ENCODE measurements at regions not wholly inside any gene's neighbourhood (a gene's known extent, or its start where the extent isn't known, plus 50 kb on each side); places are given as distances from the start of the nearest gene placed in this dataset.

DNA sequence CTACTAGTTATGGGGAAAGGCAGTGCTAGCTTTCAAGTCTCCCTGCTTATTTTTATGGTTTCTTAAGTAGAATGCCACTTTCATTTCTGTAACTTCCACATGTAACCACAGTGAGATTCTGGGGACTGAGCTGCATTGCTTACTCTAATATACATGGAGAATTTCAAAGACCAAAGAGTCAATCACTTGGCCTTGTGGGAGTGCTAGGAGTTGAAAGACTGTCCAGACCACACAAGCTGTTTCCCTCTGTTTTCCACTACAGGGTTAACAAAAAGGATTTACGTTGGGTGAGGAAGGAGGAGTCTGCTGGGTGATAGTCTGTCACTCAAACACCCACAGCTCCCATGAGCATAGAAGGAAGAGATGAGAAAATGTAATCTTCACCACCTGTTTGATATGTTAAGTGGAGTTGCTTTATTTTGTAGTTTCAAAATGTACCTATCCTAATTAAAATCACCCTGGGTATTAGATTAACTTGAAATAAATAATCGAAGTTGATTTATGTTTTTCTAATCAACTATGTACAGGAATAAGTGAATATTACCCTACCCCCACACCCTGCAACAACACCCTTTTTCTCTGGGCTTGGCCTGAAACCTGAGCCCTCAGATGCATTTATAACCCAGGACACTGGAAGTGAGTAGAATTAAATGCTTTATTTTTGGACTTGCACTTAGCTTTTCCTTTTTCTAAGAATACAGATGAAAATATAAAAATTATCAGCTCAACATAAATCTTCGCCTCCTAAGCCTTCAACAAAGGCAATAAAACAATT lies 225.8 kb upstream of the SLC10A2 start:
- peaks cover 0 to 6% (median 2%) of the 10 kb centered on the region in 5 donors for H3K9me3 ChIP-seq (ENCODE audit: control insufficient read depth in 5 of 5, low read length in 5 of 5)
- no peak overlapping the region for H3K9ac ChIP-seq (ENCODE audit: low read length in 5 of 5)
- H3K4me3 ChIP-seq (ENCODE audit: low read depth in 1 of 5, low read length in 5 of 5): no peak overlapping the region
- H3K36me3 ChIP-seq (ENCODE audit: control insufficient read depth in 5 of 5, insufficient read depth in 5 of 5, low read length in 5 of 5): no peaks in the 10 kb centered on the region
- no peaks in the 10 kb centered on the region for H3K4me1 ChIP-seq (ENCODE audit: control insufficient read depth in 5 of 5, insufficient read depth in 5 of 5, low read length in 5 of 5)
- no peaks in the 10 kb centered on the region for H3K27me3 ChIP-seq (ENCODE audit: control insufficient read depth in 5 of 5, insufficient read depth in 4 of 5, low read length in 5 of 5)
- no peak overlapping the region for H3K27ac ChIP-seq (ENCODE audit: low read depth, low read length)

- peaks cover 0 to 2% (median 0%) of the 10 kb centered on the region in 5 donors for H3K9me3 ChIP-seq (ENCODE audit: control insufficient read depth in 5 of 5, low read length in 5 of 5)
- H3K36me3 ChIP-seq (ENCODE audit: control insufficient read depth in 5 of 5, insufficient read depth in 5 of 5, low read length in 5 of 5): no peaks in the 10 kb centered on the region
- H3K4me3 ChIP-seq (ENCODE audit: low read depth in 1 of 5, low read length in 5 of 5): no peak overlapping the region
- H3K27ac ChIP-seq (ENCODE audit: low read depth, low read length): no peak overlapping the region
- no peaks in the 10 kb centered on the region for H3K27me3 ChIP-seq (ENCODE audit: control insufficient read depth in 5 of 5, insufficient read depth in 4 of 5, low read length in 5 of 5)
- no peaks in the 10 kb centered on the region for H3K4me1 ChIP-seq (ENCODE audit: control insufficient read depth in 5 of 5, insufficient read depth in 5 of 5, low read length in 5 of 5)
- H3K9ac ChIP-seq (ENCODE audit: low read length in 5 of 5): no peak overlapping the region
Observed at GRCh38 chr13:103291226-103291625, 225.0 kb upstream of the SLC10A2 start.

GRCh38 chr13:103289681-103290080 lies 223.5 kb upstream of the SLC10A2 start:
- Histone ChIP-seq H3K4me1 (ENCODE audit: control insufficient read depth in 5 of 5, insufficient read depth in 5 of 5, low read length in 5 of 5) (peaks cover 0 to 1% (median 0%) of the 10 kb centered on the region in 5 donors), H3K9ac (ENCODE audit: low read length in 5 of 5) (no peak overlapping the region), H3K9me3 (ENCODE audit: control insufficient read depth in 5 of 5, low read length in 5 of 5) (no peaks in the 10 kb centered on the region), H3K27ac (ENCODE audit: low read depth, low read length) (no peak overlapping the region), H3K36me3 (ENCODE audit: control insufficient read depth in 5 of 5, insufficient read depth in 5 of 5, low read length in 5 of 5) (no peaks in the 10 kb centered on the region), H3K27me3 (ENCODE audit: control insufficient read depth in 5 of 5, insufficient read depth in 4 of 5, low read length in 5 of 5) (no peaks in the 10 kb centered on the region), H3K4me3 (ENCODE audit: low read depth in 1 of 5, low read length in 5 of 5) (no peak overlapping the region)

GRCh38 chr13:103288114-103288513 lies 221.9 kb upstream of the SLC10A2 start:
- Histone ChIP-seq H3K9me3 (ENCODE audit: control insufficient read depth in 5 of 5, low read length in 5 of 5) (no peaks in the 10 kb centered on the region), H3K4me1 (ENCODE audit: control insufficient read depth in 5 of 5, insufficient read depth in 5 of 5, low read length in 5 of 5) (peaks cover 0 to 16% (median 2%) of the 10 kb centered on the region in 5 donors), H3K9ac (ENCODE audit: low read length in 5 of 5) (no peak overlapping the region), H3K27ac (ENCODE audit: low read depth, low read length) (no peak overlapping the region), H3K4me3 (ENCODE audit: low read depth in 1 of 5, low read length in 5 of 5) (no peak overlapping the region), H3K27me3 (ENCODE audit: control insufficient read depth in 5 of 5, insufficient read depth in 4 of 5, low read length in 5 of 5) (no peaks in the 10 kb centered on the region), H3K36me3 (ENCODE audit: control insufficient read depth in 5 of 5, insufficient read depth in 5 of 5, low read length in 5 of 5) (no peaks in the 10 kb centered on the region)

DNA sequence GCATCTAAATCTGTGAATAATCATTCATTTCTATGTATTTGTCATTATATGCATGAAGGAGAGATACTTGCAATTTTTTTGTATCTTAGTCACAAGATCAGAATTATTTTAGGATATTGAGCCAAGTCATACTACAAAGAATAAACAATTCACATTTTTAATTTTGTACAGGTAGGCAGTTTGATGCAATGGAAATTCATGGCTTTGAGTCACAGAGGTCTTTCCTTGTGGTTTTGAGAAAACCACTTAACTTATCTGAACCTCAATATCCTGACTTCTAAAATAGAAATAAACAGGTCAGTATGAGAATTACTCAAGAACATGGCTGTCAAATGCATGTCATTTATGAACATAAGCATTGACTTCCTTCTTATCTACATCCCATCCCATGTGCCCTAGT lies 221.4 kb upstream of the SLC10A2 start:
- Histone ChIP-seq H3K27ac (ENCODE audit: low read depth, low read length) (no peak overlapping the region), H3K9ac (ENCODE audit: low read length in 5 of 5) (no peak overlapping the region), H3K4me1 (ENCODE audit: control insufficient read depth in 5 of 5, insufficient read depth in 5 of 5, low read length in 5 of 5) (peaks cover 0 to 20% (median 6%) of the 10 kb centered on the region in 5 donors), H3K9me3 (ENCODE audit: control insufficient read depth in 5 of 5, low read length in 5 of 5) (no peaks in the 10 kb centered on the region), H3K4me3 (ENCODE audit: low read depth in 1 of 5, low read length in 5 of 5) (no peak overlapping the region), H3K36me3 (ENCODE audit: control insufficient read depth in 5 of 5, insufficient read depth in 5 of 5, low read length in 5 of 5) (no peaks in the 10 kb centered on the region), H3K27me3 (ENCODE audit: control insufficient read depth in 5 of 5, insufficient read depth in 4 of 5, low read length in 5 of 5) (no peaks in the 10 kb centered on the region)

DNA sequence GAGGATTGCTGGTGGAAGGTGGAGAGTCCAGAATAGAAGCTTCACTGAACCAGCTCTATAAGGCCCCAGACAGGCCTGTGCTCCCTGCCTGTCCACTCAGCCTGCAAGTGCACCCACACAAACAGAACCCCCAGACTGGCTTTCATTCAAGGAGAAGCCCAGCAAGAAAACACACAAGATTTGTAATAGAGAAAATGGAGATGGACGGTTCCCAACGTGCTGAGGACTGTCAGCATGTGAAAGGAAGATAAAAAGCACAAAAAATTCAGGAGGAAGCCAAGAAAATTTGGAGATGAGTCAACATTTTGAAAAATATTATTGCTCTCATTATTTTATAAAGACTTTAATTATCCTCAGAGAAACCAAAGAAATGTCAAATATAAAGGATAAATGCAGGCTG lies 218.2 kb upstream of the SLC10A2 start:
- H3K4me3 ChIP-seq (ENCODE audit: low read depth in 1 of 5, low read length in 5 of 5): no peak overlapping the region
- H3K9me3 ChIP-seq (ENCODE audit: control insufficient read depth in 5 of 5, low read length in 5 of 5): no peaks in the 10 kb centered on the region
- no peaks in the 10 kb centered on the region for H3K36me3 ChIP-seq (ENCODE audit: control insufficient read depth in 5 of 5, insufficient read depth in 5 of 5, low read length in 5 of 5)
- H3K27ac ChIP-seq (ENCODE audit: low read depth, low read length): no peak overlapping the region
- no peak overlapping the region for H3K9ac ChIP-seq (ENCODE audit: low read length in 5 of 5)
- peaks cover 0 to 21% (median 8%) of the 10 kb centered on the region in 5 donors for H3K4me1 ChIP-seq (ENCODE audit: control insufficient read depth in 5 of 5, insufficient read depth in 5 of 5, low read length in 5 of 5)
- H3K27me3 ChIP-seq (ENCODE audit: control insufficient read depth in 5 of 5, insufficient read depth in 4 of 5, low read length in 5 of 5): no peaks in the 10 kb centered on the region

DNA sequence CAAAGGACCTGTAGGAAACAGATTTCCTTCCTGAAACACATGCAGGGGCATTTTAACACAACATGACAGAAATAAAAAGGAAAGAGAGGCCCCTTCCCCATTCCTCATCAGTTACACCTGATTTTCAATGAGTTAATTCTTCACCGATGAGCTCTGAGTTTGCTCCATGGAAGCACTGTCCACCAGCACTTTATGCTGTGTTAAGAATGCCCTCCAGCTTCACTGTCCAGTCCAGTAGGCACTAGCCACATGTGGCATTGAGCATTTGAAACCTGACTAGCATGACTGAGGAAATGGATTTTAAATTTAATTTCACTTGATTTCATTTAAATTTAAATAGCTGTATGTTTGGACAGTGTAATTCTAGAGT lies 217.2 kb upstream of the SLC10A2 start:
- H3K9me3 ChIP-seq (ENCODE audit: control insufficient read depth in 5 of 5, low read length in 5 of 5): no peaks in the 10 kb centered on the region

GRCh38 chr13:103282571-103283450 lies 216.6 kb upstream of the SLC10A2 start:
- Histone ChIP-seq H3K9me3 (ENCODE audit: control insufficient read depth in 5 of 5, low read length in 5 of 5) (no peaks in the 10 kb centered on the region), H3K27me3 (ENCODE audit: control insufficient read depth in 5 of 5, insufficient read depth in 4 of 5, low read length in 5 of 5) (no peaks in the 10 kb centered on the region), H3K27ac (ENCODE audit: low read depth, low read length) (no peak overlapping the region), H3K36me3 (ENCODE audit: control insufficient read depth in 5 of 5, insufficient read depth in 5 of 5, low read length in 5 of 5) (no peaks in the 10 kb centered on the region), H3K9ac (ENCODE audit: low read length in 5 of 5) (no peak overlapping the region), H3K4me1 (ENCODE audit: control insufficient read depth in 5 of 5, insufficient read depth in 5 of 5, low read length in 5 of 5) (peaks cover 0 to 21% (median 8%) of the 10 kb centered on the region in 5 donors), H3K4me3 (ENCODE audit: low read depth in 1 of 5, low read length in 5 of 5) (no peak overlapping the region)

More for the DNA sequence above, 217.2 kb upstream of the SLC10A2 start:
- no peak overlapping the region for H3K27ac ChIP-seq (ENCODE audit: low read depth, low read length)
- no peak overlapping the region for H3K4me3 ChIP-seq (ENCODE audit: low read depth in 1 of 5, low read length in 5 of 5)
- H3K27me3 ChIP-seq (ENCODE audit: control insufficient read depth in 5 of 5, insufficient read depth in 4 of 5, low read length in 5 of 5): no peaks in the 10 kb centered on the region
- H3K4me1 ChIP-seq (ENCODE audit: control insufficient read depth in 5 of 5, insufficient read depth in 5 of 5, low read length in 5 of 5): peaks cover 0 to 21% (median 8%) of the 10 kb centered on the region in 5 donors
- H3K9ac ChIP-seq (ENCODE audit: low read length in 5 of 5): no peak overlapping the region
- no peaks in the 10 kb centered on the region for H3K36me3 ChIP-seq (ENCODE audit: control insufficient read depth in 5 of 5, insufficient read depth in 5 of 5, low read length in 5 of 5)

DNA sequence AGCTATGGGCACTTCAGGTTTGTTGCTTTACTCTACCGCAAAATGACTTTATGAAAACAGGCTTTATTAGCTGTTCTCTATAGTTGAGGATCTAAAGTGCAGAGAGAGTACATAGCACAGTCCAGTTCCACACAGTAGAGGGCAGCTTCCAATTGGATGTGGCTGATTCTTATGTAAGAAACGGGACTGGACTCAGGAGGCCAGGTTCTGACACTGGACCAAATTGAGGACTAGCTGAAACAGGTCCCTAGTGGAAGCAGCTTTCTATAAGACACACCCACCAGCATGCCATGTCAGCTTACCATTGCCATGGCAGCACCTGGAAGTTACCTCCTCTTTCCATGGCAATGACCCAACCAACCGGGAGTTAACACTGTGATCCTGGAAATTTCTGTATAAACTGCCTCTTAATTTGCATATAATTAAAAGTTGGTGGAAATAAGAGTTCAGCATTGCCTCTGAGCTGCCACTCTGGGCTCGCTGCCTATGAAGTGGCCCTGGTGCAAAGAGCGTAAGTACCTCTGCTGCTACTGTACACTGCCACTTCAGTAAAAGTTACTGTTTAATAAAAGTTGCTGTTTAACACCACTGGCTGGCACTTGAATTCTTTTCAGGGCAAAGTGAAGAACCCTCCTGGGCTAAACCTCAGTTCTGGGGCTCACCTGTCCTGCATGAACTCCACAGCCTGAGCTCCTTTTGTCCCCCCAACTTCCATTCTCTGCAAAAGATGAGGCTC lies 211.9 kb upstream of the SLC10A2 start:
- no peaks in the 10 kb centered on the region for H3K9me3 ChIP-seq (ENCODE audit: control insufficient read depth in 5 of 5, low read length in 5 of 5)
- no peak overlapping the region for H3K4me3 ChIP-seq (ENCODE audit: low read depth in 1 of 5, low read length in 5 of 5)

More for the DNA sequence above, 211.9 kb upstream of the SLC10A2 start:
- Histone ChIP-seq H3K4me1 (ENCODE audit: control insufficient read depth in 5 of 5, insufficient read depth in 5 of 5, low read length in 5 of 5) (peaks cover 0 to 7% (median 6%) of the 10 kb centered on the region in 5 donors), H3K27me3 (ENCODE audit: control insufficient read depth in 5 of 5, insufficient read depth in 4 of 5, low read length in 5 of 5) (no peaks in the 10 kb centered on the region), H3K27ac (ENCODE audit: low read depth, low read length) (no peak overlapping the region), H3K36me3 (ENCODE audit: control insufficient read depth in 5 of 5, insufficient read depth in 5 of 5, low read length in 5 of 5) (no peaks in the 10 kb centered on the region), H3K9ac (ENCODE audit: low read length in 5 of 5) (no peak overlapping the region)

Measured in subcutaneous abdominal adipose tissue (tissue), 5 donors.